Stimulated activated CD4-positive, alpha-beta T cell treated with anti-CD3 and anti-CD28 coated beads, TNF-alpha, amount 100 ng/mL, for 48 hours (primary cell): ENCODE measurements at regions not wholly inside any gene's neighbourhood (a gene's known extent, or its start where the extent isn't known, plus 50 kb on each side); places are given as distances from the start of the nearest gene placed in this dataset.
"Not testable (repeated sequence)": the region's sequence is repeated elsewhere in the genome, so short reads cannot be mapped to it uniquely, and the experiment has no call there.

Experiments
- DNase-seq, 3 donors: peaks; one replicate each; pipeline ENCODE4 v3.0.0-alpha.2; 2020; ENCODE audit warnings: low read depth in 3 of 3

DNA sequence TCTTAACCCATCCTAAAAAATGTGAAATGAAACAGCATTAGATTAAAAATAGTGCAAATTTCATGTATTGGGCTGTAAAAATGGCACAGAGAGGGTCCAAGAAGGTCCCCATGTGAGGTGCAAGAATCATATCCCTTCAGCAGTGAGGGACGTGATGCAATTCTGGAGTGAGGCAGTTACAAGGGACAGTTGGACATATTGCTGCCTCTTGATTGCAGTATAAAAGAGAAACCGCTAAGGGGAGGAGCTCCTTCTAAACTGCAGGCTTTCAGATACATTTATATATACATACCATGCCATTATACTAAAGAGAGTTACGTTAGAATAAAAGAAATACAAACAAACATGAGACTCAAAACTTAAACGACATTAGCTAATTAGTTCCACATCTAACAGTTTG is 304.2 kb upstream of the CTNNB1 start:
- DNase-seq: no peak

DNA sequence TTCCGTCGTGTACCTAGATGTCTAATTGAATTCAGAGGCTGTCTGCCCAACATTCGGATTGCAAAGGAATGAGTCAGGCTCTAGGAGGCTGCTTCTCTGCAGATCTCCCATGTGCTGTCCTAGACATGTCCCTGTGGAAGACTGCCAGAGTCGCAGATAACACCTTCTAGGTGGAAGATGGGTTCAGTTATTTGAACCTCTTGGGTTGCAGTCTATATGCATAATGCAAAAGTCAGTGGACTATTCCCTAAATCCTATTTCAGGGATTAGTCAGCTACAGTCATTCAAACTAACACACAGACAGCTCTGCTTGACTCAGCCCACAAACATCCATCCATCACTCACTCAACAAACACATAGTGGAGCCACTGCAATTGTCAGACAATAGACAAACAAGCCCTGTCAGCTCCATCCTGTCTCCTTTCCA is 300.0 kb upstream of the CTNNB1 start:
- no peak for DNase-seq

DNA sequence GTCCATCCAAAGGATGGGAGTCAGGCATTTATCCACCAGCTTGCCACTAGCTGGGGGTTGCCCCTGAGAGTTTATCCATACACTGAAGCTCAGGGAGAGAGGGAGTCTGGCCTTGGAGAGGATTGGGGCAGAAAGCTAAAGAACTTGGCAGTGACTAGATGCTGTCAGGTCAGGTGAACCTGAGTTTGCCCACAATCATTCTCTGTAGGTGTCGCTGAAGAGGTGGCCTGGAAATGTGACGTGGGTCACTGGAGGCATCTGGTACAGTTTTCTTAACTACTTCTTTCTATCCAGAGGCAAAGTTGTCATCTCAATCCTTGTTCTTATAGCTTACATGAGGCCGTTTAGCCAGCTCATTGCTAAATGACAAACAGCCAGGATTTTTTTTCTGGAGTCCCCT is 298.0 kb upstream of the CTNNB1 start:
- no peak for DNase-seq

DNA sequence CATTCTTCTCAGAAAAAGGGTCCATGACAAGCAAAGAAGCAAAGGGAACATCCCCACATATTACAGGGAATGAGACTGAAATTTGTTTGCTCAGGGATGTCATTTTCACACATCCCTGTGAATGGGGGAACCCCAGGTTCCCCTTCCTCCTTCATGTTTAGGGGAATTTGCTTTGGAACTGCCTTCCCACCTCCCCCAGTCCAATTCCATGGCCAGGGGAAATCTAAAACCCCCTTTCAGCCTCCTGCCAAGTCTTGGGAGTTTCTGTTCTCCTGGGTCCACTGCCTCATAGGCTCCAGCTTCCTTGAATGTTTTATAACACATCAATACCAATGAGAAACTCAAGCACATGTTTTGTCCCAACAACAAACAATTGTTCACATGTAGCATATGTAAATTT is 297.5 kb upstream of the CTNNB1 start:
- DNase-seq: no peak

DNA sequence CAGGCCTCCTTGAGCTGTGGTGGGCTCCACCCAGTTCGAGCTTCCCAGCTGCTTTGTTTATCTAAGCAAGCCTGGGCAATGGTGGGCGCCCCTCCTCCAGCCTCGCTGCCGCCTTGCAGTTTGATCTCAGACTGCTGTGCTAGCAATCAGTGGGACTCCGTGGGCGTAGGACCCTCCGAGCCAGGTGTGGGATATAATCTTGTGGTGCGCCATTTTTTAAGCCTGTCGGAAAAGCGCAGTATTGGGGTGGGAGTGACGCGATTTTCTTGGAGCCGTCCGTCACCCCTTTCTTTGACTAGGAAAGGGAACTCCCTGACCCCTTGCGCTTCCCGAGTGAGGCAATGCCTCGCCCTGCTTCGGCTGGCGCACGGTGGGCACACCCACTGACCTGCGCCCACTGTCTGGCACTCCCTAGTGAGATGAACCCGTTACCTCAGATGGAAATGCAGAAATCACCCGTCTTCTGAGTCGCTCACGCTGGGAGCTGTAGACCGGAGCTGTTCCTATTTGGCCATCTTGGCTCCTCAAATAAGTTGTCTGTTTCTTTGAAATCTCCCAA is 291.3 kb upstream of the CTNNB1 start:
- DNase-seq: not testable (repeated sequence)

DNA sequence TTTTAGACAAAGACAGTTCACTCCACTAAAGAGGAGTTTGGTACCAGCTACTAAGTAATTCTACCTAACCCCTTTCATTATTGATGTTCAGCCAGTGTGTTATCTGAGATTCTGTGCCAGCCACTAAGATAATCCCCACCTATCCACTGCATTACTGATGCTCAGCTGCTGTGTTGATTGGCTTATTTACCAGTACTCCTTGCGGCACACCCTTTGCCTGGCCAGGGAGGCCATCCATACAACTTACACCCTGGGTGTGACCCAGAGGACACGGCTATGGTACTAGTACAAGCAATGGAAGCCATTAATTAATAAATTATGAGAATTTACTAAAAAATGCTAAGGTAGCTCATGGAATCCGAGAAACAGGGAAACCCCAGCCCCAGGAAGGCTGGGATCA is 290.7 kb upstream of the CTNNB1 start:
- DNase-seq: no peak

DNA sequence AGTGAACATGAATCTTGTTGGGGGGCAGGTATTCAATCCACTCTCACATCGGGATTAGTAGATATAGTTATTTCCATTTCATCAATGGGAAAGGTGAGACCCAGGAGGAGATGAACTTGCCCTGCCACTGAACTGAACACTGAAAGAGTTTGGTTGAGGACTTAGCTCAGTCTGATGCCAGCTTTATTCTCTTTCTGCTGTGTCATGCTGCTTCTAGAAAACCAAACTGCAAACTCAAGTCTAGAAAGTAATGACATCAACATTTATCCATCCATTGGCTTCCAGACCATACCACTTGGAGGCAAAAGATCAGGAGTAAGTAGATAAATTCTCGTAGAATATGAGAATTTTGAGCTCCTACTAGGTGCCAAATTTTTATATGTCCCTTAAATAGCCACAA is 288.0 kb upstream of the CTNNB1 start:
- no peak for DNase-seq

DNA sequence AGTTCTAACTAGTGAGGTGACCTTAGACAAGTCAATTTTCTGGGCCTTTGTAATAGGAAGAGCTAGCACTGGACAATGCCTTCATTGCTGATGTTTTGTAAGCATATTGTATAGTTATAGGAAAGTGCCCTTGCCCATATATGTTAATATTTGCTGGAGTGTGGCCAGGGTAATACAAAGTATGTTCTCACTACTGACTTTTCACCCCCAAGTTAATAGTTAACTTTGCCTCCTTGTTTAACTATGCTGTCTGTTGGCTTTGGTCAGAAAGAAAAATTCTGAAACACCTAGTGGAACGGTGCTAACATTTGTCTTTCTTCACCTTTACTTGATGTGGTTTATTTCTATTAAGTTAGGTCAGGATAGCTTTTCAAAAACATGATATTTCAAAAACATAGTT is 287.4 kb upstream of the CTNNB1 start:
- no peak for DNase-seq

DNA sequence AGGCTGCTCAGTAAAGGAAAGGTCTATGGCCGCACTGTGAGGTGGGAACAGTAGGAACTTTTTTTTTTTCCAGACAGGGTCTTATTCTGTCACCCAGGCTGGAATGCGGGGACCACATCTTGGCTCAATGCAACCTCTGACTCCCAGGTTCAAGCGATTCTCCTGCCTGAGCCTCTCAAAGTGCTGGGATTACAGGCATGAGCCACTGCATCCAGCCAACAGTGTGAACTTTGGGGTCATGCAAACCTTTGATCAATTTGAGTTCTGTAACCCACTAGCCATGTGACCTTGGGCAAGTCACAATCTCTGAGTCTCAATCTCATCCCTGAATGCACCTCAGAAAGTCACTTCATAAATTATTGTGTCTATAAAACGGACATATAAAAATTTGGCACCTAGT is 286.8 kb upstream of the CTNNB1 start:
- DNase-seq: no peak

DNA sequence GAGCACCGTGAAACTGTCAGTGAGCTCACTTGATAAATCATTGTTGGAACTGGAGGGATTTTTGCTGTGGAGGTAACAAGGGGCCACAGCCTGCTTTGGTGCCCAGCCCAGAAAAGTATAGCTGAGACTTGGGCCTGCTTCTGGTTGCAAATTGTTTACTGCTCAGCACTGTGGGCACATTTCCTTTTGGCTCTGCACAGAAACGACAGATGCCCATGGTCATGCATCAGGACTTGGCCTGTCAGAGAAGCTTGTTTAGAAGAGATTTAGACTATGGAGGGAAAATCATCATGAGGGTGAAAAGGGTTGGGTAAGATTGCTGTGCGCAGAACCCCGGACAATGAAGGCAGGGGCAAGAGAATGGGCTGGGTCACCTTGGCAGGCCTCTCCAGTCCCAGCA is 286.1 kb upstream of the CTNNB1 start:
- no peak for DNase-seq

DNA sequence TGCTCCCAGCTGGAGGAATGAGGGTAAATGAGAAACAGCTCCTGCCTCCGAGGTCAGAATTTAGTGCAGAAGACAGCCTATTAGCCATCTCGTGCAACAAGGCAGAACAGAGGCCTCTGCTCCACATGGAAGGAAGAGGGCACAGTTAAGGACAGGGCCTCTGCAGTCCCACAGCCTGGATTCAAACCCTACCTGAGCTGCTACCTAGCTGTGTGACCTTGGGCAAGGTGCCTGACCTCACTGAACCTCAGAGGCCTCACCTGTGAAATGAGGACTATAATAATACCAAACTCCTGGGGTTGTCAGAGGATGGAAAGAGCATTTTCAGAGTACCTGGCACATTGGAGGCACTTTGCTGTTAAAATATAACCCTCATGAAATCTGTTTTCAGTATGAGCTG is 285.7 kb upstream of the CTNNB1 start:
- DNase-seq: no peak

DNA sequence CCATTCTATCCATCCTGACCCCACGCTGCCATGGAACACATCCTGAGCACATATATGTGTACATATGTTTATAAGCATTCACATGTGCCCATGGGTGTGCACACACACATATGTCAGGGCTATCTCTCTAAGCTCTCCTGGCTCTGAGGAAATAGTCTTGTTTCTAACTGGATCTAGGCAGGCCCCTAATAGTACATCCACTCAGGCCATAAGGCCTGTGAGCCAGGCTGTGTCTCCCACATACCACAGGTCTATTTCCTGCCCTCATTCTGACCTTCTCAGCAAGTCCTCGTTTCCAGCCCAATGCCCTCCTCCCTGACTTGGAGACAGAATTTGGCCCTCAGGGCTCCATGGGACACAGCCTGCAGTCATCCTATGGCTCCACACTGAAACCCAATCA is 284.8 kb upstream of the CTNNB1 start:
- DNase-seq: no peak

DNA sequence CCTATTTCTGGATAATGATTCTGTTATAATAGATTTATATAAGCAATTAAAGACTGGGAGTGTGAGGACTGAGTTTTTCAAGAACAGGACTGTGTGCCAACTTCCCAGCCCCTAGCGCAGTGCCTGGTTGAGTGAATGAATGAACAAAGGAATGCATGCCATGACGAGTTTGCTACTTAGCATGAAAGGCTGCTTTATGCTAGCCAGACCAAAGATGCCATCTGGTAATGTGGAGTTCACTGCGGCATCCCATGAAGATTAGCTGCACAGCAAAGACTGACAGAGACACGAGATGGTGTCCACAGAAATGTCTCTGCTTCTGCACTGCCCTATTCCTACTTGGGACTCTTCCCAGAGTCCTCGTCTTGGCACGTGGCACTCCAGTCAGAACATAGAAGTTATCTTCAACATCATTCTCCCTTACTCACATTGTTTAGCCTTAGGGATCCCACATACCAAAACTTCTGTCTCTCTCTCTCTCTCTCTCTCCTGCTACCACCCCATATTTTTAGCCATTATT is 283.9 kb upstream of the CTNNB1 start:
- no peak for DNase-seq

DNA sequence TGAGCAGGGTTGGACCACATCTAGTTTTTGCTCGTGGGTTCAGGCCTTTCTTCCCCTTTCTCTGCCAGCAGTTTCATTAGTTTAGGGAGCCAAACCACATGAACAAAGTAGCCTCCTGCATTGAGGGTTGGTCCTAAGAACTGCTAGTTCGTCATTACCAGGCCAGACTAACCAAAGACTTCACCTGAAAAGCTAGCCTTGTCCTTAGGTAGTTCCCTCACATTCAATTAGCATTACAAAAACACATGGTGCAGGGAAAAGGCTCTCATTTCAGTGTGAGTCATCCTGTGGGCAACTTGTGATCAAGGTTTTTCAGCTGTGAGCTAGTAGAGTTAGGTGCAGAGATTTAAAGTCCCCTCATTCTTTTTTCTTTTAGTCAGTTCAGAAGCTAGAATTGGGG is 279.3 kb upstream of the CTNNB1 start:
- no peak for DNase-seq

DNA sequence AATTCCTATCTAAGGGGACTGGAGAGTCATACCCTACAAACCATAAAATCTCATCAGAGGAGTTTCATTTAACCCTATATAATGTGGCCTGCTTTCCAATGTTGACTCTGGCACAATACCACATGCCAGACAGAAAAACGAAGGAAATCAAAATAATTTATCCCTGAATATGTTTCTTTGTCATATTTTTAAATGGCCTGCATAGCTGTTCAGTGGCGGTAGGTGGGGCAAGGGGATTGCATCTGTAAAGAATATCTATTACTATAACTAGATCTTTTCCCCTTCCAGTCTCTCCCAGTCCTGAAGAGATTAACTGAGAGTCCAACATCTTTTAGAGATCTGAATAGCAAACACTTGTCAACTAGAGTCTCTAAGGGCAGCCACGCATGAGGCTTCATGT is 278.1 kb upstream of the CTNNB1 start:
- DNase-seq: no peak

DNA sequence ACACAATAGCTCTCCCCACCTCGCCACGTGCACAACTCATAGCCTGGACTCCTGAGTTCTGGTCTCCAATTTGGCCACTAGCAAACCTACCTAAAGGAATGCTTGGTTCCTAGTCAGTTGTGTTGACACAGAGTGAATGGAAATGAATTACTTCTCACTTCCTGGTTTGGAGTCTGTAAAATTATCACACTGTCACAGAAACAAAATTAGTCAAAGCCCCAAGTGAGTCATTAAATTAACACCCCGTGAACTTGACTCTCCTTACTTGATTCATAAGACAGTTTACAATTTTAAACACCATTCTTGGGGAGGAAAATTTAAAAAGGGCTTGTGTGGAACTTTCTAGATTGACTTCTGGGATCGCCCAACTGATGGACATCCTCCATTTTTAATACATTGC is 276.2 kb upstream of the CTNNB1 start:
- DNase-seq: no peak

DNA sequence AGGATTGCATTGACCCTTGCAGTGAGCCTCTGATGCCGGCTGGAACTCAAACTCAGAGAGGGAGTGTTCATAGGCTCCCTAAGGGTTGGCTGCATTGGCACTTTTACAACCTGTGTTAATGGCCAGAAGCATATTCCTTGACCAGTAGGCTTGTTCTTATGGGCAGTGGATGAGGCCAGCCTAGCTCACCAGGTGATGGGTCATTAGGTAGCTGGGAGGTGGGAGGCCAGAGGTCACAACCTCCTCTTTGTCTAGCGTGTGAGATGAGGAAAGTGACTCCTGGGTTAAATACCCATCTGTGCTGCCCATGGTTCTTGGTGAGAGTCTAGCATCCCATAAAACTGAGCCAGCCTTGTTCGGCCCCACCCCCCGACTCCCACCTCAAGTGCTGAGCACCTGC is 275.7 kb upstream of the CTNNB1 start:
- no peak for DNase-seq

DNA sequence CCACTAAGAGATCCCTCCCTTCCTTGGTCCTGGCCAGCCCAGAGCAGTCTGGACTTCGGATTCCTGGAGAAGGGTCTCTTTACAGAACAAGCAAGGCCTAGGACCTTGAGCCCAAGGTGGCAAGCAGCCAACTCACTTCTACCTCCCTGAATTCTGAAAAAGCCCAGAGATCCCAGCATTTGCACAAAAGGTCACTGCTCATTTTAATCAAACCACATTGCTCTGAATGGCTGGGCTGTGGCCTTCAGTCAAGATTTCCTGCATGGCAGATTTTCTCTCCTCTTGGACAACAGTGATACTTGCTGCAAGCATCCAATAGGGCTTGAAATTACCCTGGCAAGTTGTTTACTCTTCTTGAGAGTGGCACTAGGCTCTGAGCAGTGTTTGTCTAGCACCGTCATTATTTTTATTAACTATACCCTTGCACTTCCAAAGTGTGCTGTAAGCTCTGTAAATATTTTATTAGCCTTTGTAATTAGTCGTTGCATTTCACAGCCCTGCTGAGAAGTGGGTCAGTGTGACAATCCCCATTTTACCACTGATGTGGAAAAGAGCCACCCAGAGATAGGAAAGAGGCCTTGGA is 274.7 kb upstream of the CTNNB1 start:
- no peak for DNase-seq

DNA sequence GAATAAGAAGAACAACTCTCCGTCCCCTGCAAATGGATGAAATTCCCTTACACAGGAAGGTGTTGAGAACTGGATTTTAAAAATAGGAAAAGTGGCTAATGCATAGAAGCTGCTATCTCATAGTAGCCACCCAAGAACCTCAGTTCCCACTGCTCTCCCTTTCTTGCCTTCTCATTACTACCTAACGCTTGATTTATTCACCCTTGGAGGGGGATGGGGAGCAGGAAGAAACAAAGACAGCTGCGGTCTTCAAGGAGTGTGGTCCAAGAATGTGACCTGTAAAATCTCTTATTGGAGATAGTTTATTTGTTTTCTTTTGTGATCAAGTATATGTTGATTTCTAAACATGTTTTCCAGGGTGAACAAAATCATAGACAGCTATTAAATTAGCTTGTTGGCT is 274.1 kb upstream of the CTNNB1 start:
- DNase-seq: no peak

DNA sequence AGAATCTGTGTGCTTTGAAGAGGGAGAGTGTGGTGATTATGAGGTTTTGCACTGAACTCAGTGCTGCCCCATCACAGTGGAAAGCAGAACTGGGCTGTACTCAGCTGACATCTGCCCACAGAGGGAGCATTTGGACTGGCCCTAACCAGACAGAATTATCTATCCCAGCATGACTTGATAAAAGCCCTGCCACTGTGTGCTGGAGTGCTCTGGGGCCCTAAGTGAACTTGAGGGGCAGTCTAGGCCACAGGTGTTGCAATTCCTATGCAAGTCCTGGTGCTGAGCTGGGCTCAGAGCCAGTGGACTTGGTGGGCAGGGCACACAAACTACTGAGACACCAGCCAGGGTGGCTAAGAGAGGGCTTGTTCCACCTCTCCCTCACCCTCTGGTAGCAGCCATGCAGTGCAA is 269.2 kb upstream of the CTNNB1 start:
- no peak for DNase-seq

DNA sequence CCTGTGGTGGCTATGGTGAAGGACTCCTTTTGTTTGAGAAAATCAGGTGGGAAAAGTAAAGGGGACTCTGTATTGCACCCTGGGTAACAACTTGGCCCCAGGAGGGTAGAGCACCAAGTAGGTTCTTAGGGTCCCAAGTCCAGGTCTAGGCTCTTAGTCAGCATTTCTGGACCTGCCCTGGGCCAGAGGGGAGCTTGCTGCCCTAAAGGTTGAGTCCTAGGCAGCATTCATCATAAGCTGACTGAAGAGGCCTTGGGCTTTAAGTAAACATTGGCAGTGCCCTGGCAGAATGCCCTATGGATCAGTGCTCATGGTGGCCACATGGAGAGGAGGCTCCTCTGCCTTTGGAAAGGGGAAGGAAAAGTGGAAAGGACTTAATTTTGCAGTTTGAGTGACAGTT is 268.5 kb upstream of the CTNNB1 start:
- no peak for DNase-seq

DNA sequence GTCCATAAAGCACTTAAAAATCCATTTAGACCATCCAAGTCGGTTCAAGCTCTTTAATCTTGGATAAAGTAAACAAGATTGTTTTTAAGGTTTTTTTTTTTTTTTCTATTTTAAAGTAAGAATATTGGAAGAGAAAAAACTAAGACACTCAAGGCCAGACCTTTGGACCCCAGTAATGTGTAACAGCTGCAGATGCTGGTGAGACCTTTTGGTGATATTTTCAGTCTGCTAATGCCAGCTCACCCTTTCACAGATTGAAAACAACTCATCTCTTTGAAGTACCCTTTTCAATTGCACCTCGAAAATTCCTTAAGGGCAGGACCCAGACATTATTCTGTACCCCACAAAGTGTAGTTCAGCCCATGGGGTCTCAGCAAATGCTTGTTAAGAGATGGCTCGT is 260.7 kb upstream of the CTNNB1 start:
- no peak for DNase-seq

DNA sequence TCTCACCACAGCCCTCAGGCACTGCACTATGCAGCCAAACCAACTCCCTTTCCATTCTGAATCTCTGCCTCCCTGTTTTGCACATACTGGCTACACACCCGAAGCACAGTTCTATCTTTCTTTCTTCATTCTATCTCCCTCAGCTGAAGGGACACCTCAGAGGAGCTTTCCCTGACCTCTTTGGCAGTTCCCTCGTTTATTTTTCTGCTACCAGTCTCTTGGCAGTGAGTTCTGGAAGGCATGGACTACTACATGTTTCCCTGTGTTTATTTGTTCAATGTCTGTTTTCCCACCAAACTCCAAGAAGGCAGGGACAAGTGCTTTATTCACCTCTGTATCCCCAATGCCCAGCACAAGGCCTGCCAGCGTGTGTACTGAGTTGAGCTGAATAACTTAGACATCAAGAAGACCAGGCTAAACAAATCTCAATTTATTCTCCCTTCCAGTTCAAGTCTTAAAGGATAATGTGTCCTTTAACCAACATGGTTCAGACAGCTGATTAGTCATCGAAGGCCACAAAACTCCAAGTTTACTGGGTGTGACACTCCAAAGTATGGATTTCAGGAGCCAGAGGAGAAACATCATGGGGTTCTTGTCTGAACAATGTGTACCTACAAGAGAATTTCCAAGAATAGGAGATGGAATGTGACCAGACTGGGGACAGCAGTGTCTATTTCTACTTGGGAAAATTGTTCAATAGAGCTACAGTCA is 260.1 kb upstream of the CTNNB1 start:
- DNase-seq: no peak

DNA sequence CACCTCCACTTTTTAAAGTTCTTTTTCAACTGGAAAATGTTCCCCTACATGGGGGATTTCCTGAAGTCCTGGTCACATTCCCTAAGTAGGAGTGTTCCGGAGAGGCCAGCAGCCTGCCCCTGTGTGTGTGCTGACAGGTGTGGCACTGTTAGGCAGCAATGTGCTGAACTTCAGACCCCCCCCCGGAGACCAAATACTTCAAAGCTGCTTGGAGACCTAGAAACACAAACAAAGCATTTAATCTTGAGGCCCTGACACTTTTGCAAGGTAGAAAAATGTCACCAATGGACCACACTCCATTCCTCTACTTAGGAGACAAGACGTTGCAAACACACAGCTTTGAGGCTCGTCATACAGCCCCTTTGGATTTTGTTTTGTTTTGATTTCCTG is 259.6 kb upstream of the CTNNB1 start:
- no peak for DNase-seq
